ENCODE measurements at regions not wholly inside any gene's neighbourhood (a gene's known extent, or its start where the extent isn't known, plus 50 kb on each side); places are given as distances from the start of the nearest gene placed in this dataset.

DNA sequence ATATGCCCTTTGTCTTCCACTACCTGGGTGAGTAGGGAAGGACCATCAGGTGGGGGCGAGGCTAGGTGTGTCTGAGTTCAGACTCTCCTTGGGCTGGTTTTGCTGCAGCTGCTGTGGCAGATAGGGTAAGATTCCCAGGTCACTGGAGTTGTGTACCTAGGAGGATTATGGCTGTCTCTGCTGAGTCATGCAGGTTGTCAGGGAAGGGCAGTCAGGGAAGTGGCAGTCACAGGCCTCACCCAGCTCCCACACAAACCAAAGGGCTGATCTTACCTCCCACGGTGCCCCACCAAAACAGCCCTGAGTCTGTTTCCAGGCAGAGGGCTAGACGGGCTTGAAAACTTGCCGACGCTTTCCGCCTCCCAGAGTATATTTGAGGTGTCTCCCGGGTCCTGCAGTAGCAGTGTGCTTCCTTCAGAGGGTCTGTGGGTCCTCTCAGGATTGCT is 201.6 kb upstream of the PLXNA2 start:
- TF ChIP-seq ZFX (IDR thresholded peaks at IDR 0.05; ENCODE audit: borderline replicate concordance), result no peak
- TF ChIP-seq, protein P1, sequence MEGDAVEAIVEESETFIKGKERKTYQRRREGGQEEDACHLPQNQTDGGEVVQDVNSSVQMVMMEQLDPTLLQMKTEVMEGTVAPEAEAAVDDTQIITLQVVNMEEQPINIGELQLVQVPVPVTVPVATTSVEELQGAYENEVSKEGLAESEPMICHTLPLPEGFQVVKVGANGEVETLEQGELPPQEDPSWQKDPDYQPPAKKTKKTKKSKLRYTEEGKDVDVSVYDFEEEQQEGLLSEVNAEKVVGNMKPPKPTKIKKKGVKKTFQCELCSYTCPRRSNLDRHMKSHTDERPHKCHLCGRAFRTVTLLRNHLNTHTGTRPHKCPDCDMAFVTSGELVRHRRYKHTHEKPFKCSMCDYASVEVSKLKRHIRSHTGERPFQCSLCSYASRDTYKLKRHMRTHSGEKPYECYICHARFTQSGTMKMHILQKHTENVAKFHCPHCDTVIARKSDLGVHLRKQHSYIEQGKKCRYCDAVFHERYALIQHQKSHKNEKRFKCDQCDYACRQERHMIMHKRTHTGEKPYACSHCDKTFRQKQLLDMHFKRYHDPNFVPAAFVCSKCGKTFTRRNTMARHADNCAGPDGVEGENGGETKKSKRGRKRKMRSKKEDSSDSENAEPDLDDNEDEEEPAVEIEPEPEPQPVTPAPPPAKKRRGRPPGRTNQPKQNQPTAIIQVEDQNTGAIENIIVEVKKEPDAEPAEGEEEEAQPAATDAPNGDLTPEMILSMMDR (IDR thresholded peaks at IDR 0.05), result no peak
- no peak overlapping the region for H3K27ac ChIP-seq

DNA sequence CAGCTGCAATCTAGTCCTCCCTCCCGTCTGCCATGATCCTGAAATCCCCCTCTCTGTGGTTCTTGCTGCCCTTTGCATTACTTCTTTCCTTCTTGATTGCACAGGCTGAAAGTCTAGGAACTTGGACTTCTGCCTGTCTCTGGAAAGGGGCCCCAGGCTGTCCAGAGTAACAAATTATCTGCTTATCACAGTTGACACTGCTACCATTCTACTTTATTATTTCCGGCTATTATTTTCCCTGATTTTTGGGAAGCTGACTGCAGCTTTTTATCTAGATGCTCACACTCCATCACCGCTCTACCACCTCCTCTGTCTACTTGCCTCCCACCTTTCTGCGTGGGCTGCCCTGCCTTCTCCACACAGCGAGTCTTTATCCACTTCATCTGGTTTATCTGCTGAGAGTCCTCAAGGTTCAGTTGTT is 202.1 kb upstream of the PLXNA2 start:
- H3K27ac ChIP-seq, result no peak overlapping the region
- TF ChIP-seq, protein P1 (IDR thresholded peaks at IDR 0.05), result no peak
- no peak for TF ChIP-seq ZFX (IDR thresholded peaks at IDR 0.05; ENCODE audit: borderline replicate concordance)

DNA sequence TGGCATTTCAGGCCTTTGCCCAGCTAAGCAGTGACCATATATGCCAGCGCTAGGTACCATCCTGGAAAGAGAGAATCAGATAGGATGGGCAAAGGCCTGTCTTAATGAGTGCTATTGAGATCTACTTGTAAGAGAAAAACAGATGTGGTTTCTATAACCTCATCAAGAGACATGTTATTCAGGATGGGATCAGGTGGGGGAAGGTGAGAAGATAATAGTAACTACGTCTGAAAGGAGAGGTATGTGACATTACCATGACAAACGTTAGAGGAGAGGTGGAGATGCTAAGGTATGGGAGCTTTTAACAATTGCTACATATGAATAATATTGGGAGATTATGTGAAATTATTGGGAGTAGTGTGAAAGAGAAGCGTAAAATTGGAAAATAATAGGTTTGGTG is 204.2 kb upstream of the PLXNA2 start:
- TF ChIP-seq ZFX (IDR thresholded peaks at IDR 0.05; ENCODE audit: borderline replicate concordance), result no peak
- TF ChIP-seq, protein P1 (IDR thresholded peaks at IDR 0.05), result no peak
- H3K27ac ChIP-seq, result no peak overlapping the region

DNA sequence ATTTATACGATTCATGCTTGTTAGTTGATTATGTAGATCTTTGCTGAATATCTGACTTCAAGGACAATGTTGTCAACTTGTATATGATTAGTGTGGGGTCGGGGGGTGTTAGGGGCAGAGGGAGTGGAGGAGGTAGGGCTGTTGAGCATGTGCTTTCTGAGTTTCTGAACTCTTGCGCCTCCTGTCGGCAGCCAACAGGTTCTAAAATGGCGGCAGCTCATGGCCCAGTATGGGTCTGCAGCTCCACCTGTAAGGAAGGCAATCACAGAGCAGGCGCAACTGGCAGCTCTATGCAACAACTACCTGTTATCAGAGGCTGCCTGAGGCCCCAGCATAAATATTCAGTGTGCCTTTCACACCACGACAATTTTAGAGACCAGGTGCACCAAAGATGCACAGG is 205.8 kb upstream of the PLXNA2 start:
- H3K27ac ChIP-seq, result no peak overlapping the region
- no peak for TF ChIP-seq ZFX (IDR thresholded peaks at IDR 0.05; ENCODE audit: borderline replicate concordance)
- TF ChIP-seq, protein P1 (IDR thresholded peaks at IDR 0.05), result no peak

DNA sequence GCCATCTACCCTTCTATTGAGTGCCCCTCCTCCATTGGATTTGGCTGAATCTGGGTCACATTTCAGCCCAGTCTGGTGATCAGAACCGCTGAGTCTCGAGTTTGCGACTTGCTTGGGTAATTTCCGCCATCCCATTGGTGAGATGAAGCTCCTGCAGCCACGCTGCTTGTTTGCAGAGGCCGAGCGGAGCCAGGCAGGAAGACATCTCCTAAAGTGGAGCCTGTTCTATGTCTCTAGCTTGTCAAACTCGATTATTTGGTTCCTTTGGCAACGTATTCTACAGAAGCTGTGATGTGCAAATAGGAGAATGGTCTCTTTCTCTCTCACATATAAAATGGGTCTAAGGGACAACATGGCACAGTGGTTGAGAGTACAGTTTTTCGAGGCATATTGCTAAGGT is 206.8 kb upstream of the PLXNA2 start:
- H3K27ac ChIP-seq, result no peak overlapping the region
- TF ChIP-seq ZFX (IDR thresholded peaks at IDR 0.05; ENCODE audit: borderline replicate concordance), result no peak
- TF ChIP-seq, protein P1 (IDR thresholded peaks at IDR 0.05), result no peak

DNA sequence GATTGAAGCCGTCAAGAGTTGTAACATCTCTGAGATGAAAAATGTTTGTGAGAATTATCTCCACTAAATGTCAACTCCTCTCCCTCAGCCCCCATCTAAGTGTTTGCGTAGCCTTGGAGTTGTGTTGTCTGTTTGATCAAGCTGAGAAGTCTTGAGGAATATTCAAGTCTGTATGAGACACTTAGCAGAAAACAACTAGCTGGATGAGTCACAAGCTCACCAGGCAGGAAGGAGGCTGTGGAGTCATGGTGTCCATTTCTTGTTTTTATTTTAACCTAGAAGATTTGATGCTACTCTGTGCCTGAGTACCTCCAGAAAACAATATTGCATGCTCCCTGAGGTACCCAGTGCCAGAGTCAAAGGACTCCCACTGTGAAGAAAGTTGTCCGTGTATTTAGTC is 211.6 kb upstream of the PLXNA2 start:
- H3K27ac ChIP-seq, result no peak overlapping the region
- TF ChIP-seq, protein P1 (IDR thresholded peaks at IDR 0.05), result no peak
- no peak for TF ChIP-seq ZFX (IDR thresholded peaks at IDR 0.05; ENCODE audit: borderline replicate concordance)

DNA sequence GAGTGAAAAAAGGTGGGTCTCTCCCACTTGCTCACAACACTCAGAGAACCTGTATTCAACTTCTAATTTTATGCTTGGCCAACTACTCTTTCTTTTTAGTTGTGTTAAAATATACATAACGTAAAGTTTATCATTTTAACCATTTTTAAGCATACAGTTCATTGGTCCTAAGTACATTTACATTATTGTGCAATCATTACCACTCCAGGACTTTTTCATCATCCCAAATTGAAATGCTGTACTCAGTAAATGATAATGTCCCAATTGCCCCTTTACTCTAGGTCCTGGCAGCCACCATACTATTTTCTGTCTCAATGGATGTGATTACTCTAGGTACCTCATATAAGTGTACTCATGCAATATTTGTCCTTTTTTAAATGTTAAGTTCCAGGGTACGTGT is 212.3 kb upstream of the PLXNA2 start:
- H3K27ac ChIP-seq, result no peak overlapping the region
- no peak for TF ChIP-seq ZFX (IDR thresholded peaks at IDR 0.05; ENCODE audit: borderline replicate concordance)
- TF ChIP-seq, protein P1 (IDR thresholded peaks at IDR 0.05), result no peak
